Esophagus muscularis mucosa (tissue), 3 donors: ENCODE measurements at regions not wholly inside any gene's neighbourhood (a gene's known extent, or its start where the extent isn't known, plus 50 kb on each side); places are given as distances from the start of the nearest gene placed in this dataset.

Source experiments
- CTCF ChIP-seq, 3 experiments: fragments of 200-600 bp in 2 of 3; fragments of 450-650 bp in 1 of 3; sonication (generic) in 2 of 3; IDR thresholded peaks; one replicate each; pipeline ENCODE4 v1.5.1; 2017 to 2019; ENCODE audit warnings: antibody characterized with exemption in 3 of 3, mild to moderate bottlenecking in 2 of 3, moderate library complexity in 1 of 3
- POLR2AphosphoS5 ChIP-seq, 2 donors: sonication (generic); formaldehyde crosslinking; IDR thresholded peaks; one replicate each; pipeline ENCODE4 v1.6.1; 2017; ENCODE audit warnings: antibody characterized with exemption in 2 of 2

GRCh38 chr4:86521373-86521969, 72.6 kb upstream of the PTPN13 start:
- no peak for TF ChIP-seq CTCF (IDR thresholded peaks at IDR 0.05)
- TF ChIP-seq POLR2AphosphoS5 (IDR thresholded peaks at IDR 0.05), result no peak
